Loucy (cell line): ENCODE measurements at regions not wholly inside any gene's neighbourhood (a gene's known extent, or its start where the extent isn't known, plus 50 kb on each side); places are given as distances from the start of the nearest gene placed in this dataset.

ENCODE experiments used
- CTCF ChIP-seq: fragments of 200-600 bp; sonication (generic); conservative IDR thresholded peaks from 2 replicates; pipeline ENCODE4 v1.5.1; 2014; ENCODE audit warnings: mild to moderate bottlenecking, antibody characterized with exemption, low read length
- EZH2phosphoT487 ChIP-seq: fragments of 200-600 bp; IDR thresholded peaks from 2 replicates; pipeline ENCODE4 v1.6.1; 2018; ENCODE audit warnings: antibody characterized with exemption, mild to moderate bottlenecking, moderate library complexity, borderline replicate concordance

- TF ChIP-seq CTCF (no peak), EZH2phosphoT487 (no peak)
Measured at GRCh38 chr17:62150471-62150870, 85.4 kb upstream of the MED13 start.
